Kidney (tissue), 13 donors: ENCODE measurements at regions not wholly inside any gene's neighbourhood (a gene's known extent, or its start where the extent isn't known, plus 50 kb on each side); places are given as distances from the start of the nearest gene placed in this dataset.
A peak's percentile ranks its signal among the peaks of the same experiment; 100 is the strongest.

Experiments
- DNase-seq, 5 donors: peaks; one replicate each; pipeline ENCODE4 v3.0.0-alpha.2; 2013 to 2020
- FAIRE-seq: peaks from 2 replicates; lab custom pipeline; 2012; peaks lifted over from hg19 to GRCh38; lab: Jason Lieb, UNC
- H3K27ac ChIP-seq, 2 donors: one replicate each; pipeline ENCODE4 v1.7.0; 2013; ENCODE audit warnings: low read depth in 2 of 2, low read length in 2 of 2, inconsistent platforms in 1 of 2
- H3K27me3 ChIP-seq: one replicate; pipeline ENCODE4 v1.7.1; 2013; ENCODE audit warnings: low read length, inconsistent platforms; ENCODE audit not compliant: control insufficient read depth, insufficient read depth
- H3K36me3 ChIP-seq, 3 donors: one replicate each; pipeline versions ENCODE4 v1.7.0 to v1.7.1; 2013; ENCODE audit warnings: low read length in 3 of 3, control low read depth in 1 of 3, inconsistent platforms in 1 of 3; ENCODE audit not compliant: insufficient read depth in 3 of 3, control insufficient read depth in 2 of 3
- H3K4me1 ChIP-seq, 3 donors: one replicate each; pipeline versions ENCODE4 v1.7.0 to v1.7.1; 2013; ENCODE audit warnings: low read length in 3 of 3, inconsistent platforms in 1 of 3, low read depth in 1 of 3; ENCODE audit not compliant: control insufficient read depth in 2 of 3, insufficient read depth in 2 of 3
- H3K4me3 ChIP-seq, 3 donors: one replicate each; pipeline versions ENCODE4 v1.7.0 to v1.8.1; 2013; ENCODE audit warnings: low read length in 3 of 3, control low read depth in 1 of 3, inconsistent platforms in 1 of 3
- H3K9ac ChIP-seq, 3 donors: one replicate each; pipeline versions ENCODE4 v1.7.0 to v1.7.1; 2013; ENCODE audit warnings: low read length in 3 of 3, control low read depth in 1 of 3, inconsistent platforms in 1 of 3
- H3K9me3 ChIP-seq, 3 donors: one replicate each; pipeline versions ENCODE4 v1.7.0 to v1.7.1; 2013; ENCODE audit warnings: low read length in 3 of 3, control low read depth in 1 of 3, inconsistent platforms in 1 of 3; ENCODE audit not compliant: control insufficient read depth in 2 of 3, insufficient read depth in 1 of 3
- CTCF ChIP-seq: IDR thresholded peaks from 3 replicates; pipeline ENCODE4 v1.5.1; 2012; ENCODE audit warnings: mild to moderate bottlenecking, moderate library complexity, borderline replicate concordance; ENCODE audit not compliant: insufficient read depth; ENCODE audit errors: extremely low read depth
- intact Hi-C: fragments of 100-400 bp; cut with DNase I; formaldehyde crosslinking; loops from one replicate; pipeline ENCODE4 v1.11.1; 2022
- donor health status: control.
- donor health status: control.
- donor health status: control.
- donor health status: control.
- donor health status: control.
- donor health status: DM: yes; HTN: yes; CAD: no.
- donor health status: Normal renal cell carcinoma (clear cell type).

- no peaks in the 10 kb centered on the region for H3K36me3 ChIP-seq
- FAIRE-seq, result no peak
- H3K9me3 ChIP-seq, result no peaks in the 10 kb centered on the region
These were observed 54.5 kb upstream of the HNRNPA0 start for GRCh38 chr5:137808503-137809135.

DNA sequence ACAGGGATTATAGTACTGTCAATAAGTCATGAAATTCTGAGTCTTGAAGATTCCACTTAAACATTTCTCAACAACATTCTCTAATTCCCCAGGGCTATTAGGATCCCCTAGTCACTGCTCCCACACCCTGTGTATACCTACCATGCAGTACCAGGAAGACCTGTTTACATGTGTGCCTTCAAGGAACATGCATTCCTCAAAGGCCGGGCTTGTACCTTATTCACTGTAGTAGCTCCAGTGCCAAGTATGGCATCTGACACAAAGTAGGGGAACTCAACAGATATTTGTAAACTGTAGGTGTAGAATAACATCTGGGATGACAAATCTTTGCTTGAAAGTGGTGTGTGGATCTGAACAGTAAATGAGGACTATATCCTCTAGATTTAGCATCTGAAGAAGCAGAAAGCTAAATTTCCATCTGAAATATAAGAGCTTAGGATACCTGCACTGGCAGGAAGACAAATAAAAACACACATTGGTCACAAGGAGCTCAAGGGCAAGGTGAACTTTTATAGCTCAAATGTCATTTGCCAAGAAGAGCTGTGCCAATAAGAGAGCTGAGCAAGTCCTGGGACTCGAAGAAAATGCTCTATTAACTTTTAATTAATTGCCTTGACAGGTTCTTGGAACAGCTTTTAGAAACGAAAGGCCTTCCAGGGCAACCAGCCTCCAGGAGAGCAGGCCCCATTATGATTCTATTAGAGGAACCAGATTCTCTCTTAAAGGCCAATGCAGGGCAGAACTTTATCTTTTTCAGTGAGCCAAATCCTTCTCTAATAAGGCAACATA is 52.3 kb upstream of the MYOT start:
- peak in 2 of 5 donors; percentile 46 to 75 for DNase-seq
- Histone ChIP-seq H3K36me3 (no peaks in the 10 kb centered on the region), H3K4me3 (no peak overlapping the region), H3K9me3 (no peaks in the 10 kb centered on the region), H3K27ac (peak overlapping the region; percentile 37 to 84), H3K4me1 (peaks cover 0 to 7% (median 0%) of the 10 kb centered on the region in 3 donors), H3K9ac (no peak overlapping the region), H3K27me3 (no peaks in the 10 kb centered on the region)
- no peak for TF ChIP-seq CTCF
- peak; percentile 90 for FAIRE-seq
- intact Hi-C loops, result no loop called here

More at GRCh38 chr5:137808503-137809135, 54.5 kb upstream of the HNRNPA0 start:
- no peak for DNase-seq
- Histone ChIP-seq H3K9ac (no peak overlapping the region), H3K27me3 (no peaks in the 10 kb centered on the region), H3K4me3 (no peak overlapping the region), H3K4me1 (no peaks in the 10 kb centered on the region), H3K27ac (no peak overlapping the region)
- TF ChIP-seq CTCF, result no peak
- intact Hi-C loops, result no loop called here
